Activated CD4-positive, CD25-positive, alpha-beta regulatory T cell treated with anti-CD3 and anti-CD28 coated beads, Interleukin-2, amount 50 U/mL, for 72 hours (primary cell): ENCODE measurements at regions not wholly inside any gene's neighbourhood (a gene's known extent, or its start where the extent isn't known, plus 50 kb on each side); places are given as distances from the start of the nearest gene placed in this dataset.
"Not testable (repeated sequence)": the region's sequence is repeated elsewhere in the genome, so short reads cannot be mapped to it uniquely, and the experiment has no call there.

ENCODE experiments used
- DNase-seq: peaks from one replicate; pipeline ENCODE4 v3.0.0; 2021

- DNase-seq: no peak
Measured at GRCh38 chr10:117492504-117492903, 50.0 kb upstream of the EMX2 start.

DNA sequence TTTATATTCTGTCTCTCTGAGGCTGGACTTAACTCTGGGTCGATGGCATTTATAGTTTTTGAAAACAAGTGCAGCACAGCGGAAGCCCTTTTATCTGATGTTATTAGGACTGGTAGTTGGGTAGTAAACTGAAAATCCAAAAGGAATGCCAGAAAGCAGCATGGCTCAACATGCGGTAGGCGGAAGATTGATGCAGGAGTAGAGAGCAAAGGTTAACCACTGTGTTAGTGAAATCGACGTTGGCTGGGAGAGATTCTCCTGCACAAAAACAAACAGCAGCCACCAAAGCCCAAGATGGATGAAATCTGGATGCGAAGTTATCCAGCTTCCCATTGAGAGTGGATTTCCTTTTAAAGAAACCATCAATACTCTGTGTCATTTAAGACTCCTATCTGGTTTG lies 54.5 kb upstream of the EMX2 start:
- DNase-seq: no peak

GRCh38 chr10:117486606-117487005 lies 55.9 kb upstream of the EMX2 start:
- DNase-seq: no peak

GRCh38 chr10:117483056-117483590 lies 59.4 kb upstream of the EMX2 start:
- DNase-seq: no peak

GRCh38 chr10:117481011-117481410 lies 61.5 kb upstream of the EMX2 start:
- not testable (repeated sequence) for DNase-seq

DNA sequence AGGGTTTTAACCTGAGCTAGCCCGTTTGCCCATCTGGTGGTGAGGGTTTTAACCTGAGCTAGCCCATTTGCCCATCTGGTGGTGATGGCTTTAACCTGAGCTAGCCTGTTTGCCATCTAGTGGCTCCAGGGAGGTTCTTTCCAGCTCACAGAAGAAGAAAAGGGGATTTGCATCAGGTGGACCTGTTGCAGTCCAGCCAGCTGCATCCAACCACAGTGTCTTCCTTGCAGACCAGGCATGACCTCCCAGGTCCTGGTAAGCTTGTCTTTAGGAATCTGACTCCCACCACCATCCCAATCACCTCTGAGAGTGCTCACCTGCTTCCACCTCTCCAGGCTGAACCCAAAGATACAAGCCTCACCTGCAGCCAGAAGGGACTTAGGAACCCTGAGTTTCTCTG lies 62.4 kb upstream of the EMX2 start:
- DNase-seq: no peak

DNA sequence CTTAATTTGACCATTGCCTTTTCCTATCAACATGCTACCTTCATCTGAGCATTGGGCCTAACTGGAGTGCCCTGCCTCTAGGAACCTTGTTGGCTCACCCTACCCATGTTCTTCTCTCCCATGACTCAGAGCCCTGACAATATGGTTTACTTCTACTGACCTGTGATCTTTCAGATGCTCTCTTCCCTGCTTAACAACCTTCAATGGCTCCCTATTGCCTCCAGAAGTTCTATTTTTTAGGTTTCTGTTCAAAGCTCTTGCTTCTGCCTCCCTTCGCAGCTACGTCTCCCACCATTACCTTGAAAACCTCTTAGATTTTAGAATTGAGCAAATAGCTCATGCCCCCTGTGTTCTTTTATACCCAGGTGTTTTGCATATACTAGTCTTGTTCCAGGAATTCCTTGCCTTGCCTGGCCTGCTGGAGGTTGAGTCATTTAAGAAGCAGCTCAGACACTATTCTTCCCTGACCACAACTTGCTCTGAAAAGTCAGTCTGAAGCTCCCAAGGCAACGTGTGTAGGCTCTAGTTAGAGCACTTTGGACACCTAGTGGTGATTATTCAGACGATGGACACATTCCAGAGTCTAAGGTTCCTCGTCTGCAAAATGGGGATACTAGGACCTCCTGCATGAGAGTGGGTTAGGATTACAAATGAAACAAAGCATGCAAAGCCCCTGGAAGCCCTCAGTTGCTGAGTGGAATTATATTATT lies 64.4 kb upstream of the EMX2 start:
- no peak for DNase-seq

DNA sequence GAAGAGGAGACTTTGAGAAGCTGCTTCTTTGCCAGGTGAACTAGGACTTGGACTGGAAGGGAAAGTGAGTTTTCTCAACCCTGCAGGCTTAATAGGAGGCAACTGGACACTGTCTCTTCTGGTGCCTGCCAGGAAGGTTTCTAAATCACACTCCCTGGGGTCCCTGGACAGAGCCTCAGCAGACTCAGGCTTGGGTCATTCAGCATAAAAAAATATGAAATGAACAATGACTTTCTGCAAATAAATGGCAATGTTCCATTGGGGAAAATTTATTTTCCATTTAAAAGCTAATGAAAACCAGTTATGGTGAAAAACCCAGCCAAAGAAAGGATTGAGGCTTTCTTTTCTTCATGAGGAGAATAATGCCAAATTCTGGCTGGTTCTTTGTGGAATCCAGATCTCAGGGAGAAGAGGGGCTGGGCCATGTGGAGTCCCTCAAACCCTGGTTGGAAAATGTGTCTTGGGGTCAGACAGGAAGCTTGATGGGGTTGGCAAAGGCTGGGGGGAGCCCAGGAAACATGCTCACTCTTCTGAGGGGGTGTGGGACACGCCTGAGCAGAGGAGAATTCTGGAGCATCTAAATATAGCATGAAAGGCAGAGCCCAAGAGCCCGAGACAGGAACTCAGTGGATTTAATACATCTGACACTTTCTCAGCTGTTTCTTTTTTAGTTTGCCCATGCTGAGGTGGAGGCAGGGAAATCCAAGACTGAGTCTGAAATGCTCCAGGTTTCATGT lies 65.2 kb upstream of the EMX2 start:
- no peak for DNase-seq

DNA sequence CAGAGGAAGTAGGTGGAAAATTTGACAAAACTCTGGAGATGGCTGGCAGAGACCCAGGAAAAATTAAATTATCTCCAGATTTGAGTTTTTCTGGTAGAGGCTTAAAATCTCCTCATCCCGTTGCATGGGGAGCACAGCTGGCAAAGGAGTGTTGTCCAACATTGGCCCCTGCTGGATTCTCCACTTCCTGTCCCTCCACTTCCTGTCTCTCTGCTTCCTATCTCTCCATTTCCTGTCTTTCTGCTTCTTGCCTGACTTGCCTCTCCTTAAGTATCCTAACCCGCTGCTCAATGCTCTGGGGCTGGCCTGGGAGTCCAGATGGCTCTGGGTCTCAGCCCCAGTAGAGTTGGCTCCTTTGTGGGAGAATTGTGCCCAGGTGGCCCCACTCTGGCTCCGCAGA lies 65.8 kb upstream of the EMX2 start:
- DNase-seq: no peak

- DNase-seq: no peak
Measured at GRCh38 chr10:117476281-117476680, 66.3 kb upstream of the EMX2 start.

DNA sequence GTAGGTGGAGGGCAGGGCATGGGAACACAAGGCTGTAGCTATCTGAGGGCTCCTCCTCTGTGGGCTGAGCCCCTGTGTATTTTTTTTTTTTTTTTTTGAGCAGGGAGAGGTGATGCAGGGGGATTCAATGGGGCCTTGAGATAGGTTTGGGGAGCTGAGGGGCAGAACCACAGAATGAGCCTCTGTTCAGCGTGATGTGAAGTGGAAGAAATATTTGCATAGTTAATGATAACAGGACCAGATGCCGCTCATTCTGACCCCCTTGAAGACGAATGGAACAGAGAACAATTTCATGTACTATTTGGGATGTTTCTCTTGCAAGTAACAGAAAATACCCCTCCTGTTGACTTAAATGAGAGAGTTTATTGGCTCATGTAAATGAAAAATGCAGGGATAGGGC lies 69.7 kb upstream of the EMX2 start:
- DNase-seq: no peak

DNA sequence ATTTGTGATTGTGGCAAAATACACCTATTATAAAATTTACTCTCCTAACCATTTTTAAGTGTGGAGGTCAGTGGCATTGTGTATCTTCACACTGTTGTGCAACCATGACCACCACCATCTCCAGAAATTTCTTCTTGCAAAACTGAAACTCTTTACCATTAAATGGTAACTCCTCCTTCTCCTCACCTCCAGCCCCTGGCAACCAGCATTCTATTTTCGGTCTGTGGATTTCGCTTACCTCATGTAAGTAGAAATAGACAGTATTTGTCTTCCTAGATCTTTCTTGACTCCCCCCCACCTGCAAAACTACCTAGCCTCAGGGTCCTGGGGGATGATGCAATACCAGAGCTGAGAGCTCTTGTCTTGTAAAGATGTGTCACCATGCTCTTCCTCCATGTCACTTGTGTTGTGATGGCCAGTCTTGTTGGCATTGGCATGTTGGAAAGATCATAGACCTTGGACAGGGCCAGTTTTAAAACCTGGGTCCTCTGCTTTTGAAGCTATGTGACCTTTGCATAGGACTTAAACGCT lies 71.1 kb upstream of the EMX2 start:
- no peak for DNase-seq

GRCh38 chr10:117470733-117471132 lies 71.8 kb upstream of the EMX2 start:
- DNase-seq: no peak

GRCh38 chr10:117468665-117469064 lies 73.9 kb upstream of the EMX2 start:
- DNase-seq: no peak

GRCh38 chr10:117464176-117464575 lies 78.4 kb upstream of the EMX2 start:
- no peak for DNase-seq

- DNase-seq: no peak
Measured at GRCh38 chr10:117463545-117463920, 79.0 kb upstream of the EMX2 start.

- no peak for DNase-seq
Measured at GRCh38 chr10:117462816-117463544, 79.6 kb upstream of the EMX2 start.

DNA sequence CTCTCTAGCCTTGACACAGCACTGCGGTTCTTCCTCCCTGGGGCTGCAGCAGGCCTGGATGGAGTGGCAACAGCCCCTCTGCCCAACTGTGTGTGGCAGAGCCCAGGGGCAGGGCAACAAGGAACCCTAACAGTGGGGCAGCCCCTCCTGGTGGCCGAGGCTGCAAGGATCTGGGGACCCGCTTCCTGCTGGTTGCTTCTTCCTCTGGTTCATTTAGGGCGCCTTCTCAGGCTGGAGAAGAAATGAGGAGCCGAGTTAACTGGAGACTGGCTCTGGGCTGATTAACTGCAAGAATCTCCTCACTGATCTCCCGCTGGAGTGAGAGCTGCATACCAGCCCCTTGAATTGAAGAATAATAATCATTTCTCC lies 80.1 kb upstream of the EMX2 start:
- DNase-seq: no peak

DNA sequence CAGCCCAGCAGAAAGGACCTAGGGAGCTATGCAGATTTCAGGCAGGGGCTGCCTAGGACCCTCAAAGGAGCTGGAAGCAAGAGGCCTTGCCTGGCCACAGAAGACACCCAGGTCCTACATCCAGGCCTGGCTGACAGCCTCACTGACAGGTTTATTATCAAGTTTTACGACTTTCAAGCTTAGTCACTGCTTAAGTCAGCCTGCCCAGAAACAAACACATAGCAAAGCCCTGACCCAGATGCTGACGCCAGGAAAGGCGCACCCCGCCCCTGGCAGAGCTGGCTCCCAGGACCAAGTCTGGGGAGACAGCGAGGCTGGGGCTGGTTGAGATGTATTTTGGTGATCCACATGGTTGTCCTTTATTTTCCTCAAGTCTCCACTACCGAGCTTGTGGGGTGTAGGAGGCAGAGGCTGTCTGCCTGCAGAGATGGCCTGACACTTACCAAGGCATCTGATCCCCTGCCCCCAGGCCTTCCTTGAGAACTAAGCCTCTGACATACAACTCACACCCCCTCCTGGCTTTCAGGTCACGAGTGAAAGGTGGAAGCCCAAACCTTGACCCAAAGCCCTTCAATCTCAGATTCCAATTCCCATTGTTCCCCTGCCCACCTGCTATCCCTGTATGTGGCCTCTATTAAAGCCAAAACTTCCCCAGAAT lies 80.7 kb upstream of the EMX2 start:
- DNase-seq: no peak

GRCh38 chr10:117460846-117461765 lies 81.4 kb upstream of the EMX2 start:
- no peak for DNase-seq

GRCh38 chr10:117458571-117458970 lies 83.3 kb upstream of the PDZD8 start:
- DNase-seq: no peak

- no peak for DNase-seq
Measured at GRCh38 chr10:117457932-117458331, 82.7 kb upstream of the PDZD8 start.
